HG02763 (cell line): ENCODE measurements at regions not wholly inside any gene's neighbourhood (a gene's known extent, or its start where the extent isn't known, plus 50 kb on each side); places are given as distances from the start of the nearest gene placed in this dataset.
A peak's percentile ranks its signal among the peaks of the same experiment; 100 is the strongest.
"Not testable (repeated sequence)": the region's sequence is repeated elsewhere in the genome, so short reads cannot be mapped to it uniquely, and the experiment has no call there.

Experiments
- ATAC-seq: cut with Tn5 transposase; IDR thresholded peaks from one replicate; pipeline ENCODE4 v1.9.1; 2021; ENCODE audit warnings: mild to moderate bottlenecking, moderate library complexity; ENCODE audit not compliant: unreplicated experiment

DNA sequence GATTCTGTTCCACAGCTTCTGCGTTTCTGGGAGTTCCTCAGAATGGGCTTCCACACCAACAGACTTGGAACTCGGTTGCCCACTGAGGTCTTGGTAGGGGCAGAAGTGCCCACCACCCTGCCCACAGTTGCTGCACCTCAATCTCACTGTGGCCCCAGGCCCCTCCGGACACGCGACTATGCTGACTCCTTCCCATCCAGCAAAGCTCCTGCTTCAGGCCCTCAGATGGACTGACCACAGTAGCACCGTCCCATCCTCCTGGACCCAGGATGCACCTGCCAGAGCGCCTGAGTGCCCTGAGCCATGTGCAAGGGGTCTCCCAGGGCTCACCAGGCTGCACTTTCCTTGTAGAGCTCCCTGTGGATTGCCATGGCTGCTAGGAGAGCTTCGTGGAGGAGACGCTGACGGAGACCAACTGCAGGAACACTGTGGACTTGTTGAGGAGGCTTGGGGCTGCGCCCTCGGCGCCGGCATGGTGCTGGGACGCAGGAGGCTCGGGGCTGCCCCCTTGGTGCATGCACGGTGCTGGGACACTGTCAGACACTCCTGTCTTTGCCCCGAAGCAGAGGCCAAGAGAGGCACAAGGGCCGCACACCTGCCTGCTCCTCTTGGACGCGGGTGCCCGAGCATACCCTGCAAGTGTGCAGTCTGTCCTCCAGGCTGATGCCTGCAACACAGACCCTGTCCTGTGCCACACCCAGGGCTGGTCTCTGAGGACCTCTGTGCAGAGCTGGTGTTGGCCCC is 201.3 kb downstream of the LIPI start:
- ATAC-seq = not testable (repeated sequence)

DNA sequence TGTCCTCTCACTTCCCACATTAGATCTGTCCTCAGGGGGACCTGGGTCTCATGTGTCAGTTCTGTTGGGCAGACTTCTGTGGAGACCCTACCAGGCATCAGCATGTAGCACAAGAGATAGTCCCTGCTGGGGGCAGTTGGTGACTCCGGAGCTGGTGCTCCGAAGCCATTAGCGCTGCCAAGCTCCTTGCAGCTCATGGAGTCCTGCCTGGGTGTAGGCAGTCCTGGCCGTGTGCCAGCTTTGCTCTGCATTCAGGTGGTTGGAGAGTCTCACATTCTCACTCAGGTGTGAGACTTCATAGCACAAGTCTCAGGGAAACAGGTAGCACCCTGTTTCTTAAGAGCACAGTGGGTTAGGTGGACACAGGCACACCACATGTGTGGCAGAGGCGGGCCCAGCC is 202.3 kb downstream of the LIPI start:
- ATAC-seq = not testable (repeated sequence)

DNA sequence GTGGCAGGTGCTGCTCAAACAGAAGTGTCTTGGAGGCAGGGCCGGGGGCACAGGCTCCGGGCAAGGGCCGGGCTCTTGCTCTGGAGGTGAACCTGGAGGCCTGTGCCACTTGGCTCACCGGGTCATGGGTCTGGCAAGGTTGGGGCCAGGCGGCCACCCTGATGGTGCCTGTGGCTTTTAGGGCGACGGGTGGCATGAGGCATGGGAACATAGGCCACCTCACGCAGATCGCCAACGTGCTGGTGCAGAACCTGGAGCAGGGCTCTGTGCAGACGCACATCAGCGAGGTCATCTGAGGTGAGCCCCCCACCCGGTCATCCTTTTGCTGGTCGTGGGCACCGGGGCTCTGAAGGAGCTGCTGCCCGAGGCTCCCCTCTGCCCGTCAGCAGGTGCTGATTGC is 202.7 kb downstream of the LIPI start:
- not testable (repeated sequence) for ATAC-seq

DNA sequence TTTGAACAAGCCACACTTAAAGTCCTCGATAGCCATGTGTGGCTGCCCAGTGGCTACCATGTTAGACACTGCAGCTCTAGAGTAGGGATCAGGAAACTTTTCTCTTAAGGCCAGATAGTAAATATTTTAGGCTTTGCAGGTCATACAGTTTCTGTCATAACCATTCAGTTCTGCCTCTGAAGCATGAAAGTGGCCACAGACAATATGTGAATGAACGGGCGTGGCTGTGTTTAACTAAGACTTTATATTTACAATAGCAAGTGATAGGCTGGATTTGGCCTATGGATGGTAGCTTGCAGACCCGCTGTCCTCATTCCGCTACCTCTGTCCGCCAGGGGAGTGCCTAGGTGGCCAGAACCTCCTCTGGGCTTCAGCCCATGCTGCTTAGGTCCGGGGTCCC is 204.6 kb downstream of the LIPI start:
- ATAC-seq = not testable (repeated sequence)

DNA sequence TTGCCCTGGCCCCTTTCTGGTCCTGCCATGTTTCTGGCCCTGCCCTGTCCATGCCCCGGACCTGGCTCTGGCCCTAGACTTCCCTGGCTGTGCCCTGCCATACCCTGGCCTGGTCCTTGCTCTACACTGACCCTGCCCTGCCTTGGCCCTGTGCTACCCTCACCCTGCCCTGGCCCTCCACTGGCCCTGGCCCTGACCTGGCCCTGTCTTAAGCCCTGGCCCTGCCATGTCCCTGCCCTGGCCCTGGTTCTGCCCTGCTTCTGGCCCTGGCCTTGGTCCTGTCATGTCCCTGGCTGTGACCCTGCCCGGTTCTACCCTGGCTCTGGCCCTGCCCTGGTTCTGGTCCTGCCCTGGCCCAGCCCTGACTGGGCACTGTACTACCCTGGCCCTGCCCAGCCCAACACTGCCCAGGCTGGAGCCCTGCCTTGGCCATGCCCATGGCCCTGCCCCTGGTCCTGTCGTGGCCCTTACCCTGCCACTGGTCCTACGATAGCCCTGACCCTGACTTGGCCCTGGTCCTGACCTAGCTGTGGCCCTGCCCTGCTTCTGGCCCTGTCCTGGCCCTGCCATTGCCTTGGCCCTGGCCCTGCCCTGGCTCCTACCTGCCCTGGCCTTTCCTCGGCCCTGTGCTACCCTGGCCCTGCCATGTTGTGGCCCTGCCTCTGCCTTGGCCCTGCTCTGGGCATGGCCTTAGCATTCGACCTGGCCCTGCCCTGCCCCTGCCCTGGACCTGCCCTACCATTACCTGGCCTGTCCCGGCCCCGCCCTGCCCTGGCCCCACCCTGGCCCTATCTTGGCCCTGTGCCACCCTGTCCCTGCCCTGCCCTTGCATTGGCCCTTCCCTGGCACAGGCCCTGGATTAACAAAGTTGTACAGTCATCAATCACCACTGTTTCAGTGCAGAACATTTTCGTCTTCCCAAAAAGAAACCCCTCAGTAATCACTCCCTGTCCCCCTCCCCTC is 223.5 kb downstream of the LIPI start:
- ATAC-seq = not testable (repeated sequence)

DNA sequence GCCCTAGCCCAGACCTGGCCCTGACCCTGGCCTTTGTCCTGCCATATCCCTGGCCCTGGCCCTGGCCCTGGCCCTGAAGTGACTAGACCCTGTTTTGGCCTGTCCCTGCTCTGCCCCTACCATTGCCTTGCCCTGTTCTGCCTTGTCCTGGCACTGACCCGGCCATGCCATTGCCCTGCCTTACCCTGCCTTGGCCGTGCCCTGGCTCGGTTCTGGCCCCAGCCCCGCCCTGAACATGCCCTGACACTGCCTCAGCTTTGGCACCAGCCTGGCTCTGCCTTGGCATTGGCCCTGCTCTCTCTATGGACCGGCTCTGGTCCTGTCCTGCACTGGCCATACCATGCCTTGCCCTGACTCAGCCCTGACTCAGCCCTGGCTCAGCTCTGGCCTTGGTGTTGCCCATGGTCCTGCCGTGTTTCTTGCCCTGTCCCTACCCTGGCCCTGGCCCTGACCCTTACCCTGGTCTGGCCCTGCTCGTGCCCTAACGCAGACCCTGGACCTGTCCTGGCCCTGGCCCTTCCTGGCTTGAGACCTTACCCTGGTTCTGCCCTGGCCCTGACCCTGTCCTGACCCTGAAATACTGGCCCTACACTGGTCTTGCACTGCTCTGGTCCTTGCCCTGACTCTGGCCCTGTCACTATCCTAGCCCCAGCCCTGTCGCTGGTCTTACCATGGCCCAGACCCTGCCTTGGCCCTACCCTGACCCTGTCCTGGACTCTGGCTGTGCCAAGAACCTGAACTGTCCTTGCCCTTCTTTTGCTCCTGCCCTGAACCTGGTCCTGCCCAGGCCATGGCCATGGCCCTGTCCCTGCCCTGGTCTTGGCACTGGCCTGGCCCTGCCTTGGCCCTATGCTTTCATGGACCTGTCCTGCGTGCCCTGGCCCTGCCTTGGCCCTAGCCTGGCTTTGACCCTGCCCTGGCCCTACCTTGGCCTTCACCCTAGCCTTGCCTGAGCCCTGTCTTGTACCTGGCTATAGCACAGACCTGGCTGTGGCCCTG is 224.6 kb downstream of the LIPI start:
- not testable (repeated sequence) for ATAC-seq

DNA sequence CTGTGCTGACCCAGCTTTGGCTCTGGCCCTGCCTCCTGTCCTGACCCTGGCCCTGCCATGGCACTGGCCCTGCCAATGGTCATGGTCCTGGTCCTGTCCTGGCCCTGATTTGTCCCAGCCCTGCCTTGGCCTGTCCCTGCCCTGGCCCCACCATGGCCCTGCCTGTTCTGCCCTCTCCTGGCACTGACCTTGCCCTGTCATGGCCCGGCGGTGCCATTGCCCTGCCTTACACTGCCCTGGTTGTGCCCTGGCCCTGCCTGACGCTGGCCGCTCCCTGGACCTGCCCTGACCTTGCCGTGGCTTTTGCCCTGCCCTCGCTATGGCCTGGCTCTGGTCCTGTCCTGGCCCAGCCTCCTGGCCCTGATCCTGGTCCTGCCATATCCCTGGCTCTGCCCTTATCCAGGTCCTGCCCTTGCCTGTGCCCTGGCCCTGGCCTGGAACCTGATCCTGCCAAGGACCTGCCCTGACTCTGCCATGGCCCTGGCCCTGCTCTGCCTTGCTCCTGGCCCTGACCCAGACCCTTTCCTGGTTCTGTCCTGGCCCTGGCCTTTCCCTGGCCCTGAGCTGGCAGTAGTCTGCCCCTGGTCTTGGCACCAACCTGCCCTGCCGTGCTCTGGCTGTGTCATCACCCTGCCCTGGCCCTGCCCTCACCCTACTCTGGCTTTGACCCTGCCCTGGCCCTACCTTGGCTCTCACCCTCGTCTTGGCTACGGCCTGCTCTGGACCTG is 225.5 kb downstream of the LIPI start:
- ATAC-seq = not testable (repeated sequence)

DNA sequence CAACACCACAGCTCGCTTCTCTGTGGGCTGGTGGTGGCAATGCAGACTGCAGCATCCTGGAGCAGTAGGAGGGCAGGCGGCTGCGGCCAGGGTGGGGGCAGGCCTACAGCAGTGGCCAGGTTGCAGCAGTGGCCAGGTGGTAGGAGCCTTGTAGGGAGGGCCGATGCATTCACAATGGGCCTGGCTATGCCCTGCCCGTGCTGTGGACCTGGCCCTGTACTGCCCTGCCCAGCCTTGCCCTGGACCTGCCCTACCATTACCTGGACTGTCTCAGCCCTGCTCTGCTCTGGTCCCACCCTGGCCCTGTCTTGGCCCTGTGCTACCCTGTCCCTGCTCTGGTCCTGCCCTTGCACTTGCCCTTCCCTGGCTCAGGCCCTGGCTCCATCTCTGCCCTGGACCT is 226.0 kb downstream of the LIPI start:
- ATAC-seq = not testable (repeated sequence)

DNA sequence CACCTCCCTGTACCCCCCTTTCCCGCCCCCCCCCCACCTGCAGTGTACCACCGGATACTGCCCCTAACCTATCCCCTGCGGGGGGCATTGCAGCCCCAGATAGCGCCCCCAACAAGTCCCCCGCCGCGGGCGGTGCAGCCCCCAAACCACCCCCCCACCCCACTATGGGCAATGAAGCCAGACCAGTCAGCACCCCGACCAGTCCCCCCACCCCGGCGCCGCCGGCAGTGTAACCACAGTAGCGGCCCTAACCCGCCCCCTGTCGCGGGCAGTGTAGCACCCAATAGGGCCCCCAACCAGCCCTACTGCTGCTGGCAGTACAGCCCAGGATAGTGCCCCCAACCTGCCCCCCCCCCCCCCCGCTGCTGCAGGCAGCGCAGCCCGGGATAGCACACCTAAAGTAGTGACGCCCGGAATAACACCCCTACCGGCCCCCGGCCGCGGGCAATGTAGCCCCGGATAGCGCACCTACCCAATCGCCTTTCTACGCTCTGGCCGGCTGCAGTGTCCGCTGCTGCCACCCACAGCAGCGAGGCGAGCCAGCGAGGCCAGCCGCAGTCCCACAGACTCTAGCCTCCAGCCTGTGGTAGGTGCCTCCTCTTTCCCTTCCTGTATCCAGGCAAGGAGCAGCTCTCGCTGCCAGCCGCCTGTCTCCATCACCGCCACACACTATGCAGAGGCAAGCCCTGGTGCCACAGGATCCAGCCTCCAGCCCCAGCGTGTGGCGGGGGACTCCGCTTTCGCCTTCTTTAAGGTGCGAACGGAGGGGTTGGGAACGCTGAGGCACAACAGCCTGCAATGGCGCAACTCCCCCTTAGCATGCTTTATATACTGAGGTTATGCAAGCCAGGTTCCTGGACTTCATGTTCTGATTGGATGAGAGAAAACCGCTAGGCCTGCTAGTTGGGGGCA is 229.3 kb downstream of the LIPI start:
- ATAC-seq = not testable (repeated sequence)

DNA sequence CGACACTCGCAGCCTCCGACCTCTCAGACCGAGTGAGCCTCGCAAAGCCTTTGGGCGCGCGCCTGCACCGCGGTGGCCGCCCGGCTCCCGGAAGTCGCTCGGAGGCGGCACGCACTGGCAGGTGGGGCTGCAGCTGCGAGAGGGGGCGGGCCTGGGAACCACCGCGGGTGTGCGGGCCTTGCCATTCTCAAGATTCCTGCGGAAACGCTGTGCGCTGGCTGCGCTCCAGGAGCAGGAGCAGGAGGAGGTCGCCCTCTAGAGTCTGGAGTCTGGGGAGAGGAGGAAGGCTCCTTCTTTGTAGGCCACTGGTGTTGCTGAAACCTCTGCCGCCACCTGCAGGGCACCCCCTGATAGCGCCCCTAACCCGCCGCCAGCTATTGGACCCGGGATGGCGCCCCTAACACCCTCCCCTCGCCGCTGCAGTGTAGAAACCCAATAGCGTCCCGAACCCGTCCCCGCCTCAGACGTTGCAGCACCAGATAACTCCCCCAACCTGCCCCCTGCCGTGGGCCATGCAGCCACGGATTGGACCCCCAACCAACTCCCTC is 230.6 kb downstream of the LIPI start:
- ATAC-seq = peak; percentile 92

DNA sequence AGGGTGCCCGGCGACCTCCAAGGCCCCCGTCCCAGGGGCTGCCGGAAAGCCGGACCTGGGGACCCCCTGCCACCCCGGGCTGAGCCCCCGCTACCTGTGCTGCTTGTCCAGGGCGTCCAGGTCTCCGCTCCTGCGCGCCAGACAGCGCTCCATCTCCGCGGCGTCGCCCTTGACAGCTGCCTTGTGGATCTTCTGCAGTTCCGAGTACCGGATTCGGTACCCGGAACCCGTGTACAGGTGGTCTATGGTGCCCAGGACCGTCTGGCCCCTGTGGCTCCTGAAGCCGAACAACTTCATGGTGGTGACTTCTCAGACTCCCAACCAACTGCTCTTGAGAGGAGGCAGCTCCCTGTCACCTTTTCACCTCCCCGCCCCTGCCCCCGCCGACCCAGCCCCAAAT is 231.1 kb downstream of the LIPI start:
- peak; percentile 9 for ATAC-seq

DNA sequence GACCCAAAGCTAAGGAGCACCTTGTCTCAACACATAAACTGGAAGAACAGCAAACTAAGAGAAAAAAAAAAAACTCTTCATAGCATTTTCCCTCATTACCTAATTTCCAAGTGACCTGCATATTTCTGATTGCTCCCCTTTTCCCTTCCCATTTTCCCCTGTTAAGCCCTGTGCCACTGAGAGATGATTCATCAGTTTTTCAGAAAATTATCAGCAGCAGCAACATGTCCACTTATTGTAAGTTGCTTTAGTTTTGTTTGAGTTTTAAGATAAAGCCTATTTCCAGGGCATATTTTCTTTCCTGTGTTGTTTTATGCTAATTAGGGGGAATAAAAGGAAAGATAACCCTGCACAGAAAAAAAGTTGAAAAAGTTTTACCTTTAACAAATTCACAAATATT is 236.2 kb downstream of the LIPI start:
- ATAC-seq = not testable (repeated sequence)

DNA sequence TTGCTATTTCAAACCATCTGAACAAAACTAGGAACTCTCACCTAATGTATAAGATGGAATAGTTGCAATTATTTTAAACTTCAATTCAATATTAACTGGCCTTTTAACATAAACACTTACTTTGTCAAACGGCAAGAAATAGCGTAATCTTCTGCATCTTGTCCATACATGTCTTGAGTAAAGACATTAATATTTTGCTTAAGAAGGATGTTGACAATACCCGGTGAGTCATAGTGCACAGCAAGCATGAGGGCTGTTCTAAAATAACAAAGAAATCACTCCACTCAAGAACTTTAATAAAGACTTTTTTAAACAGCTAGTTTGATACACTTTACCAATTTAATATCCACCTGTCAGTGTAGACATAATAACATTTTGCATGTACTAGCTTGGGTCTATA is 240.9 kb downstream of the LIPI start:
- not testable (repeated sequence) for ATAC-seq

DNA sequence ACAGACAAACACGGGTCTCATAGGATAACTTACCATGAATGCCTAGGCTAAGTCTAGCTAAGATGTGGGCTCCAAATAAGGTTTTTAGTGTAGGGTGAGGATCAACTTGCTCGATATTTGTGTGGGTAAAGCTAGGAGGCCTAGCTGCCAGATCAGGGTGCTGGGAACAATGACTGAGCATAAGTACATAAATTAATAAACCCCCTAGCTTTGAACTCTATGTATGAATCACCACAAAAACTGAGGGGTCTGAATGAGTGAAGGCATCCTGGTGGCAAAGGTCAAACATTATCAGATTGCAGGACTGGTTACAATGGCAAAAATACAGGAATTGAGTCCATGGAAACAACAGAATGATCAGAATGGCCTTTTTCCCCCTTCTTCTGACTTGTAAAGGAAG is 241.8 kb downstream of the LIPI start:
- not testable (repeated sequence) for ATAC-seq

DNA sequence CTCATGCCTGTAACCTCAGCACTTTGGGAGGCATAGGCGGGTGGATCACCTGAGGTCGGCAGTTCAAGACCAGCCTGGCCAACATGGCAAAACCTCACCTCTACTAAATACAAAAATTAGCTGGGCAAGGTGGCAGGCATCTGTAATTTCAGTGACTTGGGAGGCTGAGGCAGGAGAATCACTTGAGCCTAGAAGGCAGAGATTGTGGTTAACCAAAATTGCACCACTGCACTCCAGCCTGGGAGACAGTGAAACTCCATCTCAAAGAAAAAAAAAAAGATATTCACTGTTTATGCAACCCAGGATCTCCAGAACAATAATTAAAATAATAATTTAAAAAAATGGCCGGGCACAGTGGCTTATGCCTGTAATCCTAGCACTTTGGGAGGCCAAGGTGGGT is 247.5 kb downstream of the LIPI start:
- ATAC-seq = not testable (repeated sequence)

DNA sequence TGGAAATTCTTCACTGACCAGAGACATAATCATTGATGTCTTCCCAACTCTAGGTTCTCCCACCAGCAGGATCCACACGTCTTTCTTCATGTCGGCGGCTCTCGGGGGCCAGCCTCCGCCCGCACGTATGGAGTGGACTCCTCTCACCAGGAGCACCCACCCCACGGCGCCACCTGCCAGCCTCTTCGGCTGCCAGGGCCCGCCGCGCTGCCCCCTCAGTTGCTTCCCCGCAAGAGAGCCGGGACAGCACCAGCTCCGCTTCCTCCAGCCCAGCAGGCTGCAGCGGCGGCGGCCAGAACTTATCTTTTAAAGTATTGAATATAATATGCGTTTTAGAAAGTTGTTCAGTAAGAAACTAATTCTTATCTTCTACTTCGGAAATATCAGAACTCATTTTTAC is 273.5 kb downstream of the LIPI start:
- ATAC-seq = no peak

DNA sequence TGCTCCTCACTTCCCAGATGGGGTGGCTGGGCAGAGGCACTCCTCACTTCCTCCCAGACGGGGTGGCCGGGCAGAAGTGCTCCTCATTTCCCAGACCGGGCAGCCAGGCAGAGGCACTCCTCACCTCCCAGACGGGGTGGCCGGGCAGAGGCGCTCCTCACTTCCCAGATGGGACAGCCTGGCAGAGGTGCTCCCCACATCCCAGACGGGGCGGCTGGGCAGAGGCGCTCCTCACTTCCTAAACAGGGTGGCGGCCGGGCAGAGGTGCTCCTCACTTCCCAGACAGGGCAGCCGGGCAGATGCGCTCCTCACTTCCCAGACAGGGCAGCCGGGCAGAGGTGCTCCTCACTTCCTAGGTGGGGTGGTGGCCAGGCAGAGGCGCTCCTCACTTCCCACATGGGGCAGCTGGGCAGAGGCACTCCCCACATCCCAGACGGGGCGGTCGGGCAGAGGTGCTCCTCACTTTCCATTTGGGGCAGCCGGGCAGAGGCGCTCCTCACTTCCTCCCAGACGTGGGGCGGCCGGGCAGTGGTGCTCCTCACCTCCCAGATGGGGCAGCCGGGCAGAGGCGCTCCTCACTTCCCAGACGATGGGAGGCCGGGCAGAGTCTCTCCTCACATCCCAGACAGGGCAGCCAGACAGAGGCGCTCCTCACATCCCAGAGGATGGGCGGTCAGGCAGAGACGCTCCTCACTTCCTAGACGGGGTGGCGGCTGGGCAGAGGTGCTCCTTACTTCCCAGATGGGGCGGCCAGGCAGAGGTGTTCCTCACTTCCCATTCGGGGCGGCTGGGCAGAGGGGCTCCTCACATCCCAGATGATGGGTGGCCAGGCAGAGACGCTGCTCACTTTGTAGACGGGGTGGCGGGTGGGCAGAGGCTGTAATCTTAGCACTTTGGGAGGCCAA is 274.5 kb downstream of the LIPI start:
- ATAC-seq = not testable (repeated sequence)
